ENCODE measurements at regions not wholly inside any gene's neighbourhood (a gene's known extent, or its start where the extent isn't known, plus 50 kb on each side); places are given as distances from the start of the nearest gene placed in this dataset.

DNA sequence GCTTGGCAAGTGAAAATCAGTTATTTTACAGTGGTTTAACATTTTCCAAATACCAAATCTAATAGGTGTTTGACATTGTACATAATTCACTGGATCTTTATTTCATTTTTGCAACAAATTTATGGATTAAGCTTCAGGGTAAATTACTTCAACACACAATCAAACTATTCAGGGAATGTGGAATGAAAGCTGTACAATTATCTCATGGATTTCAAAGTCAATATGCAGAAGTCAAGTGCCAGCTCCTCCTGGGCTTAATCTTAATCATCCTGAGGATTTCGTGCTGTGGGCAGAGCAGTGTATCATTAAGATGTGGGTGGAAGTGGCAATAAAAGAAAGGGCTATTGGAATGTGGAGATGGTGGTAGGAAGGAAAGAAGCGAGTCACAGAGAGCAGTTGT is 548.8 kb downstream of the COL12A1 start:
- TF ChIP-seq CEBPB (IDR thresholded peaks at IDR 0.05) (no peak), EP300 (IDR thresholded peaks at IDR 0.05; ENCODE audit: borderline replicate concordance) (no peak), NFIC (IDR thresholded peaks at IDR 0.05) (no peak)
- TF ChIP-seq, protein P1, sequence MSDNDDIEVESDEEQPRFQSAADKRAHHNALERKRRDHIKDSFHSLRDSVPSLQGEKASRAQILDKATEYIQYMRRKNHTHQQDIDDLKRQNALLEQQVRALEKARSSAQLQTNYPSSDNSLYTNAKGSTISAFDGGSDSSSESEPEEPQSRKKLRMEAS (IDR thresholded peaks at IDR 0.05) = no peak

Data from Ishikawa (cell line).